AG10803 (cell line): ENCODE measurements at regions not wholly inside any gene's neighbourhood (a gene's known extent, or its start where the extent isn't known, plus 50 kb on each side); places are given as distances from the start of the nearest gene placed in this dataset.

Source experiments
- DNase-seq: peaks from one replicate; pipeline ENCODE4 v3.0.0; 2010; ENCODE audit warnings: low read depth
- H3K4me3 ChIP-seq: 2 replicates; pipeline ENCODE4 v1.5.1; 2011; ENCODE audit warnings: mild to moderate bottlenecking, low read length, control low read depth
- TF ChIP-seq, protein P1 (sequence below): conservative IDR thresholded peaks from 2 replicates; pipeline ENCODE4 v1.5.1; 2011; ENCODE audit warnings: mild to moderate bottlenecking, low read length, control low read depth, inconsistent platforms

DNA sequence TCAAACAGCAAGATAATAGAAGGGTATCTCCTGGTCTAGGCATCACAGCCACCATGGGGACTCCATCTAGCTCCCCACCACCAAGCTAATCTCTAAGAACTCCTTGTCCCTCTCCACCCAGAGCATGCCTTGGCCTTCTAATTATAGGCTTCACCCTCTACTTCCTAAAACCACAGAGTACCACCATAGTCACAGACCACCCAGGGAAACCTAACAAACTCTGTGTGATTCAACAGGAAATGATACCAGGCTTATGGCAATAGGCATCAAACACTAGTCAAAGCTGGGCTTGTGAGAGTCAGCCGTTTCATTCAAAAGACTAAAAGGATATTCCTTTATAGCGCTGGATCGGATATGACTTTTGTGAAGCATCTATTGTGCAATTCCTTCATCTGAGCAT is 91.5 kb upstream of the NALF2 start:
- DNase-seq: no peak
- TF ChIP-seq, protein P1, sequence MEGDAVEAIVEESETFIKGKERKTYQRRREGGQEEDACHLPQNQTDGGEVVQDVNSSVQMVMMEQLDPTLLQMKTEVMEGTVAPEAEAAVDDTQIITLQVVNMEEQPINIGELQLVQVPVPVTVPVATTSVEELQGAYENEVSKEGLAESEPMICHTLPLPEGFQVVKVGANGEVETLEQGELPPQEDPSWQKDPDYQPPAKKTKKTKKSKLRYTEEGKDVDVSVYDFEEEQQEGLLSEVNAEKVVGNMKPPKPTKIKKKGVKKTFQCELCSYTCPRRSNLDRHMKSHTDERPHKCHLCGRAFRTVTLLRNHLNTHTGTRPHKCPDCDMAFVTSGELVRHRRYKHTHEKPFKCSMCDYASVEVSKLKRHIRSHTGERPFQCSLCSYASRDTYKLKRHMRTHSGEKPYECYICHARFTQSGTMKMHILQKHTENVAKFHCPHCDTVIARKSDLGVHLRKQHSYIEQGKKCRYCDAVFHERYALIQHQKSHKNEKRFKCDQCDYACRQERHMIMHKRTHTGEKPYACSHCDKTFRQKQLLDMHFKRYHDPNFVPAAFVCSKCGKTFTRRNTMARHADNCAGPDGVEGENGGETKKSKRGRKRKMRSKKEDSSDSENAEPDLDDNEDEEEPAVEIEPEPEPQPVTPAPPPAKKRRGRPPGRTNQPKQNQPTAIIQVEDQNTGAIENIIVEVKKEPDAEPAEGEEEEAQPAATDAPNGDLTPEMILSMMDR: no peak
- H3K4me3 ChIP-seq: no peak overlapping the region

DNA sequence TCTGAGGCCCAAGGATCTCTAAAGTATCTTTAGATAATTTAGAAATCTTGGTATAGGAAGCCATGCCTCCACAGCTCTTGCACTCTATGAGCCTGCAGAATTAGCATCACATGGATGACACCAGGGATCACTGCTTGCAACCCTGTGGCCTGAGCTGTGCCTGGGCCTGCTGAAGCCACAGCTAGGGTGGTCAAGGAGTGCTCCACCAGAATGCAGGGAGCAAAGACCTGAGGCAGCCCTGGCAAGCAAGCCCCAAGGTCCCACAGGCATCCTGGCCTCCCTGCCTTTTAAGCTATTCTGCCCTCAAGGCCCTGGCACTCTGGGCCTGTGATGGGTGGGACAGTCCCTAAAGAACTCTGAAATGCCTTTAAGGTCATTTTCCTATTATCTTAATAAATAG is 105.2 kb upstream of the NALF2 start:
- TF ChIP-seq, protein P1: no peak
- DNase-seq: no peak
- no peak overlapping the region for H3K4me3 ChIP-seq

DNA sequence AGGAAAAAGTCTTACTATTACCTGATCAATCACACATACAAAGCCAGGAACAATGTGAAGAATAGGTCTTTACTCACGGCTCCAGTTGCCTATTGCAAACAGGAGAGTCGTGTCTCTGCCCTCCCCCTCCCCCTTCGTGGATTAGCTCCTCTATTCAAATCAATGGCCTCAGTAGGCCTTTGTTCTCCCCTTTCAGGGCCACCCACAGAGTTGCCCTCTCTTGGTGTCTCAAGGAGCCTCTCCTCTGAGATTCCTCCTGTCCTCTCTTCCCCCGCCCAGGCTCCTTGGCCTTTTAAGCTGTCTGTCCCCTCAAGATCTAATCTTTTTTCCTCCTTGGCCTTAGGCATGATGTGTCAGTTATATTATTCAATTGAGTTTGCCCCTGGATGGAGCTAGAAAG is 107.2 kb upstream of the NALF2 start:
- no peak overlapping the region for H3K4me3 ChIP-seq
- DNase-seq: no peak

DNA sequence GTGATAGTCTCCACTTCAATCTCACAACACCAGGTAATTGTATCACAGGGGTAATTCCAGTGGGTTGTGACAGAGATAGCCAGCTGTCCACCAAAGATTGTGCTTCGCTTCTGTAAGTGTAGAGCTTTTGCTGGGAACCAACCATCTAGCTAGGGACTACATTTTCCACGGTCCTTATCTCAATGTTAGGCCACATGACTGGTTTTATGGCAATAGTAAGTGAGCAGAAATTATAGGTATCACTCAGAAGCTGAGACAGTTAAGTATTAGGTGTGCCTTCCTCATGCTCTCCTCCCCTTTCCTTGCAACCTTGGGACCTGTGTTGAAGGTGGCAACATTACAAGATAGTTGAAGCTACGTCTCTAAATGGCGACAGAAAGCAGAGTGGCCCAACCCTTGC is 108.8 kb upstream of the NALF2 start:
- no peak for DNase-seq
- TF ChIP-seq, protein P1: no peak
- no peak overlapping the region for H3K4me3 ChIP-seq

More for the DNA sequence above, 107.2 kb upstream of the NALF2 start:
- TF ChIP-seq, protein P1: no peak

DNA sequence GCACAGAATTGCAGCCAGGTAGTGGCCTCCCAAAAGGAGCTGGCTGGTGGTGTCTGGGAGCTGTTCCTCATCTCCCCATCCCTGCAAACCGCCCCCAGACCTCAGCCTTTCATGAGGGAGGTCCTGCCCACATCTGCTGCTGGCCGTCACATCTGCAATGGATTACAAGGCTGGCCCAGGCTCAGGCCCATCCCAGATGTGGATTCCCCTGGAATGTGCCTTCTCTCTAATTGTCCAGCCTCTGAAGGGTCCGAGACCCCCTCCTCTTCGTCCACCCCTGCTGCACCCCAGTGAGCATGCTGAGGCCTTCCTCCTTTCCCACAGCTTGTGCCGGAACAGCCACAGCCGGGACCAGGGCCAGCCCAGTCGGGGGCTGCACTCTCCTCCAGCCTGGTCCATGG is 115.0 kb upstream of the NALF2 start:
- TF ChIP-seq, protein P1: no peak
- no peak overlapping the region for H3K4me3 ChIP-seq
- DNase-seq: no peak

DNA sequence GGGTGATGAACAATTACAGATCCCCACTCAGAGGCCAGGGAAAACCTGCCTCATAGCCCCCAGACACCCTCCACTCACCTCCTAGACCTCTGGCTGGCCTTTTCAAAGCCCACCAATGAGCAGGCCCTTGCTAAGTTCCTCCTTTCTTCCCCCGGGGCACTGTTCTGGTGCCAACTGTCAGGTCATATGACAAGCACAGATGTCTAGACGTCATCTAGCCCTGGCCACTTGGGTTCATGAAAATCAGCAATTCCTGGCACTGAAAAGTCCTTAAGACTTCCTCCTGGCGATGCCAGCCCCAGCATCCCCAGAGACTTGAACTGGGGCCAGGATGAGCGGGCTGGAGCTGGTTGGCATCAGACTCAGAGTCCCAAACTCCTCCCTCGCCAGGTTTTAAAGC is 115.6 kb upstream of the NALF2 start:
- DNase-seq: peak; percentile 4
- TF ChIP-seq, protein P1: no peak

DNA sequence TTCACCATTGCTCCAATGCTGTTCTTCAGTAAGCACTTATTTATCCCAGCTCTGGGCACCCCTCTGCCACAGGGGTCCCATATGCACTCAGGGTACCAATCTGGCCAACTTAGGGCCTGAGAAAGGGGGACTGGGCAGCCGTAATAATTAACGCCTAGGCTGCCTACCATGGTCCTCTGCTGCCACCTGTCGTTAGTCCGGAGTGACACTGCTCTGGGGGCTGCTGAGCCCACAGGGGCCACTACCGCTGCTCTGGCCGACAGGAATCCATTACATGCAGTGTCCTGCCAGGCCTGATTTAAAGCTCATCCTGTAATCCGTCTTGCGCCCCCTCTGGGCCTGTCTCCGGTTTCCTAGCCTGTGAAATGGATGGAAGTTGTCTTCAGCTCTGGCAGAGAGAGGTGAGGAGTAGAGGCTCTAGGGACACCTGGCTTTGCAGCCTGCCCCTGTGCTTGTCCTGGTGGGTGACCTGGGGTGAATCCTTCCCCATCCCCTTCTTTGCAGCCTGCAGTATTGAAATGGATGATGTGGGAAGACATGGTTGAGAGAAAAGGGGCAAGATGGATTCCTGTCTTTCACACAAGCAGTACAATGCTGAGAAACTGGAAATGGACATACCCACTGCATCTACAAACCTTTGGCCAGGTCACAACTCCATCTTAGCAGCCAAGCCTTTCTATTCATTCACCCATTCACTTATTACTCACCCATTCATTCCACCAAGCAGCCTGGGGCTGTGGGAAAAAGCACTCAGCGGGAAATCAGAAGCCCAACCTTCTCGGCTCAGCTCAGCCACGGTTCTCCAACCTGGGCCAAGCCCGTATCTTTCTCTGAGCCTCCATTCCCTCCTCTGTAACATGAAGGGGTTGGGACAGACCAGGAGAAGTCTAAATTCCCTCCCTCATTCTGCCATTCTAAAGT is 116.3 kb upstream of the NALF2 start:
- TF ChIP-seq, protein P1: peak; percentile 69
- DNase-seq: peak; percentile 34
- H3K4me3 ChIP-seq: no peak overlapping the region

More for the DNA sequence above, 115.6 kb upstream of the NALF2 start:
- H3K4me3 ChIP-seq: no peak overlapping the region
